Right lobe of liver (tissue), 4 donors: ENCODE measurements at regions not wholly inside any gene's neighbourhood (a gene's known extent, or its start where the extent isn't known, plus 50 kb on each side); places are given as distances from the start of the nearest gene placed in this dataset.

Experiments
- POLR2A ChIP-seq: fragments of 450-650 bp; IDR thresholded peaks from one replicate; pipeline ENCODE4 v1.6.1; 2017; ENCODE audit warnings: antibody characterized with exemption, mild to moderate bottlenecking
- TF ChIP-seq, protein P1 (sequence below), 4 donors: fragments of 200-600 bp in 3 of 4; fragments of 450-650 bp in 1 of 4; IDR thresholded peaks; one replicate each; pipeline versions ENCODE4 v1.5.1 to v1.8.0; 2016 to 2022; ENCODE audit warnings: antibody characterized with exemption in 4 of 4, mild to moderate bottlenecking in 2 of 4
- donor health status: DM: no; HTN: no; CAD: no.
- donor health status: DM: no; HTN: no; CAD: no.
- donor health status: DM: no; HTN: yes; CAD: no.

DNA sequence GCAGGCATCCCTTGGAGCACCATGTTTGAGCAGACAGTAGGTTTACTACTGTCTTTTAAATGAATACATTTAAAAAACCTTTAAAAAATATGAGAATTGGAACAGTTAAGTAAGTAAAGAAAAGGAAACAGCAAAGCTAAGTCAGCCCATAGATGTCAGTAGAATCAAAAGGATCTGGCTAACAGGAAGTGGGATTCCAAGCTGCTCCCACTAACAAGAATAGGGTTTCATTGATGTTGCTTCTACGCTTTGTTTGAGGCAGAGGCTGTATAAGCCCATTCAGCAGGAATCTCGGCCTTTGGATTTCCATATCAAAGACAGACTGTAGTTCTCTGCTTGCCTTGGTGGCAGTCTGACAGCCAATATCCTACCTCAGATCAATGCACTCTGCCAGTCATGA, 122.9 kb upstream of the ELAC2 start:
- TF ChIP-seq, protein P1, sequence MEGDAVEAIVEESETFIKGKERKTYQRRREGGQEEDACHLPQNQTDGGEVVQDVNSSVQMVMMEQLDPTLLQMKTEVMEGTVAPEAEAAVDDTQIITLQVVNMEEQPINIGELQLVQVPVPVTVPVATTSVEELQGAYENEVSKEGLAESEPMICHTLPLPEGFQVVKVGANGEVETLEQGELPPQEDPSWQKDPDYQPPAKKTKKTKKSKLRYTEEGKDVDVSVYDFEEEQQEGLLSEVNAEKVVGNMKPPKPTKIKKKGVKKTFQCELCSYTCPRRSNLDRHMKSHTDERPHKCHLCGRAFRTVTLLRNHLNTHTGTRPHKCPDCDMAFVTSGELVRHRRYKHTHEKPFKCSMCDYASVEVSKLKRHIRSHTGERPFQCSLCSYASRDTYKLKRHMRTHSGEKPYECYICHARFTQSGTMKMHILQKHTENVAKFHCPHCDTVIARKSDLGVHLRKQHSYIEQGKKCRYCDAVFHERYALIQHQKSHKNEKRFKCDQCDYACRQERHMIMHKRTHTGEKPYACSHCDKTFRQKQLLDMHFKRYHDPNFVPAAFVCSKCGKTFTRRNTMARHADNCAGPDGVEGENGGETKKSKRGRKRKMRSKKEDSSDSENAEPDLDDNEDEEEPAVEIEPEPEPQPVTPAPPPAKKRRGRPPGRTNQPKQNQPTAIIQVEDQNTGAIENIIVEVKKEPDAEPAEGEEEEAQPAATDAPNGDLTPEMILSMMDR (IDR thresholded peaks at IDR 0.05), result no peak
- TF ChIP-seq POLR2A, result no peak
